ENCODE measurements at regions not wholly inside any gene's neighbourhood (a gene's known extent, or its start where the extent isn't known, plus 50 kb on each side); places are given as distances from the start of the nearest gene placed in this dataset.

DNA sequence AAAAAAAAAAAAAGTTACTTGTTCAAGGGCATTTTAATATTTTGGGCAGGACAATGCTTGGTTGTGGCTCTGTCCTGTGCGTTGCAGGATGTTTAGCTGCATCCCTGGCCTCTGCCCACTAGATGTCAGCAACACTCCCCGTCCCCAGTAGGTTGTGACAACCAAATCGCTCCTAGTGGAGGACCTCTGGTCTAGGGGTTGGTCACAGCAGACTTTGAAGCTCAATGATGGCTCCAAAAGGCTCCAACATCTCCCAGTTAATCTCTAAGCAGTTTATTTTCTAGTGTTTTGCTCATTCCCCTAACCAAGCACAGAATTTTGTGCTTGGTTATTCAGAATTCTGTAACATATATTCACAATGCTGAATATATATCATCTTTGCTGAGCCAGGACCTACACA, 67.0 kb downstream of the CHRNA1 start:
- H4K20me1 ChIP-seq (ENCODE audit: insufficient read depth, low read length) = no peaks in the 10 kb centered on the region
- no peak overlapping the region for H3K9ac ChIP-seq (ENCODE audit: low read length)
- no peaks in the 10 kb centered on the region for H3K36me3 ChIP-seq (replicated peaks; ENCODE audit: low read depth, low read length)
- peak overlapping the region; percentile 24 for H3K4me2 ChIP-seq (ENCODE audit: low read length)
- peak overlapping the region; percentile 74 for H2AFZ ChIP-seq (ENCODE audit: low read depth, low read length)
- H3K27ac ChIP-seq (ENCODE audit: low read length) = no peak overlapping the region
- H3K9me3 ChIP-seq (ENCODE audit: insufficient read depth, low read length) = no peaks in the 10 kb centered on the region
- H3K4me3 ChIP-seq (ENCODE audit: low read length) = no peak overlapping the region
- H3K4me1 ChIP-seq (ENCODE audit: low read length) = peaks cover 6% of the 10 kb centered on the region; the same call in 1 of the 2 replicates
- TF ChIP-seq, protein P1, sequence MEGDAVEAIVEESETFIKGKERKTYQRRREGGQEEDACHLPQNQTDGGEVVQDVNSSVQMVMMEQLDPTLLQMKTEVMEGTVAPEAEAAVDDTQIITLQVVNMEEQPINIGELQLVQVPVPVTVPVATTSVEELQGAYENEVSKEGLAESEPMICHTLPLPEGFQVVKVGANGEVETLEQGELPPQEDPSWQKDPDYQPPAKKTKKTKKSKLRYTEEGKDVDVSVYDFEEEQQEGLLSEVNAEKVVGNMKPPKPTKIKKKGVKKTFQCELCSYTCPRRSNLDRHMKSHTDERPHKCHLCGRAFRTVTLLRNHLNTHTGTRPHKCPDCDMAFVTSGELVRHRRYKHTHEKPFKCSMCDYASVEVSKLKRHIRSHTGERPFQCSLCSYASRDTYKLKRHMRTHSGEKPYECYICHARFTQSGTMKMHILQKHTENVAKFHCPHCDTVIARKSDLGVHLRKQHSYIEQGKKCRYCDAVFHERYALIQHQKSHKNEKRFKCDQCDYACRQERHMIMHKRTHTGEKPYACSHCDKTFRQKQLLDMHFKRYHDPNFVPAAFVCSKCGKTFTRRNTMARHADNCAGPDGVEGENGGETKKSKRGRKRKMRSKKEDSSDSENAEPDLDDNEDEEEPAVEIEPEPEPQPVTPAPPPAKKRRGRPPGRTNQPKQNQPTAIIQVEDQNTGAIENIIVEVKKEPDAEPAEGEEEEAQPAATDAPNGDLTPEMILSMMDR (IDR thresholded peaks at IDR 0.05; ENCODE audit: low read depth, low read length) = peak; percentile 84
- no peak for TF ChIP-seq EZH2phosphoT487 (IDR thresholded peaks at IDR 0.05; ENCODE audit: low read depth)
- peaks cover 19% of the 10 kb centered on the region for H3K27me3 ChIP-seq (ENCODE audit: low read depth, low read length)
- no peaks in the 10 kb centered on the region for H3K79me2 ChIP-seq (ENCODE audit: low read length)

DNA sequence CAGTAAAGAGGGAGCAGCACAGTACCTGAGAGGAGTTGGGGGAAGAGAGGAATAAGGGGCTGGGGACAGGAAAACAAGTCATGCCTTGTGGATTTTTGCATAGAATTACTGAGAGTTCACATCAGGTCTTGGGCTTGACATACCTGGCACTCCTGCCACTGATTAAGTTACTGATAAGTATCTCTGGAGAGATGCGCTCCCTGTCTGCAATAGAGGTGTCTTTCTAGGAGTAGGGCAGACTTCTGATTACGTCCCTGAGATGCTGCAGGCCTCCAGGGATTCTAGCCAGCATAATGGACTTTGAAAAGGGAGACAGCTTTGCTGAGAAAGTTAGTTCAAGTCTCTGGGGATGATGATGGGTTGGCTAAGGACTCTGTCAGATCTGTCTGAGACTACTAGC, 69.4 kb downstream of the CHRNA1 start:
- Histone ChIP-seq H3K4me1 (ENCODE audit: low read length) (peaks cover 3% of the 10 kb centered on the region; the same call in 1 of the 2 replicates), H3K9ac (ENCODE audit: low read length) (no peak overlapping the region), H3K9me3 (ENCODE audit: insufficient read depth, low read length) (no peaks in the 10 kb centered on the region), H3K4me3 (ENCODE audit: low read length) (no peak overlapping the region), H2AFZ (ENCODE audit: low read depth, low read length) (no peak overlapping the region), H3K27me3 (ENCODE audit: low read depth, low read length) (peaks cover 19% of the 10 kb centered on the region), H3K79me2 (ENCODE audit: low read length) (no peaks in the 10 kb centered on the region), H3K27ac (ENCODE audit: low read length) (no peak overlapping the region), H3K36me3 (replicated peaks; ENCODE audit: low read depth, low read length) (no peaks in the 10 kb centered on the region), H3K4me2 (ENCODE audit: low read length) (no peak overlapping the region), H4K20me1 (ENCODE audit: insufficient read depth, low read length) (no peaks in the 10 kb centered on the region)
- TF ChIP-seq, protein P1 (IDR thresholded peaks at IDR 0.05; ENCODE audit: low read depth, low read length) = no peak

DNA sequence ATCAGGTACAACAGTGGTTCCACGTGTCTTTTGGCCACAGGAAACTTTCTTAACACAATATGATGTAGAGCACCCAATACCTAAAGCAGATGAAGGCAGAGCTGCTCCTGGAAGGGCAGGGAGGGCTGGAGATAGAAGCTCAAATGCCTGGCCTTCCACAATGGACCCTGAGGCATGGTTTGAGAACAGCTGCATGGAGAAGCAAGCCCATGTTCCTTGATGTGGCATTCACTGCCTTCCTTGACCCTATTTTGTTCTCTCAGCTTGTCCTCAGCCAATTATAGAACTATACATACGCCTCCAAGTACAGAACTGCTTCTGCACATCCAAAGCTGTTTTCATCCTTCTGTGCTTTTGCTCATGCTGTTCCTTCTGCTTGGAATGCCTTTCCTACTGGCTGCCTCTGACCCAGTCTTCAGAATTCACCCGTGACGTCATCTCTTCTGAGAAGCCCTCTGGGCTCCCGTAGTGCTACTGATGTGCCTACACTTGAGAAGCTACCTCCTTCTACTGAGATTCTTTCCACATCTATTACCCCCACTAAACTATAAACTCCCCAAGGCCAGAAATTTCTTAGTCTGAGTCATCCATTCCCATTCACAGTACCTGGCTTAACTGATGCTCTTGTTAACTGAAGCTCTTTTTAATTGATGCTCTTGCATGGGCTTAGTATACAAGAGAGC, 69.9 kb downstream of the CHRNA1 start:
- Histone ChIP-seq H3K9ac (ENCODE audit: low read length) (no peak overlapping the region), H4K20me1 (ENCODE audit: insufficient read depth, low read length) (no peaks in the 10 kb centered on the region), H3K27ac (ENCODE audit: low read length) (no peak overlapping the region), H3K4me1 (ENCODE audit: low read length) (peaks cover 3% of the 10 kb centered on the region; the same call in 1 of the 2 replicates), H3K4me3 (ENCODE audit: low read length) (no peak overlapping the region), H3K9me3 (ENCODE audit: insufficient read depth, low read length) (no peaks in the 10 kb centered on the region), H3K36me3 (replicated peaks; ENCODE audit: low read depth, low read length) (no peaks in the 10 kb centered on the region), H3K4me2 (ENCODE audit: low read length) (no peak overlapping the region), H3K27me3 (ENCODE audit: low read depth, low read length) (peaks cover 19% of the 10 kb centered on the region), H2AFZ (ENCODE audit: low read depth, low read length) (no peak overlapping the region), H3K79me2 (ENCODE audit: low read length) (no peaks in the 10 kb centered on the region)
- TF ChIP-seq EZH2phosphoT487 (IDR thresholded peaks at IDR 0.05; ENCODE audit: low read depth) = no peak
- TF ChIP-seq, protein P1 (IDR thresholded peaks at IDR 0.05; ENCODE audit: low read depth, low read length) = no peak

DNA sequence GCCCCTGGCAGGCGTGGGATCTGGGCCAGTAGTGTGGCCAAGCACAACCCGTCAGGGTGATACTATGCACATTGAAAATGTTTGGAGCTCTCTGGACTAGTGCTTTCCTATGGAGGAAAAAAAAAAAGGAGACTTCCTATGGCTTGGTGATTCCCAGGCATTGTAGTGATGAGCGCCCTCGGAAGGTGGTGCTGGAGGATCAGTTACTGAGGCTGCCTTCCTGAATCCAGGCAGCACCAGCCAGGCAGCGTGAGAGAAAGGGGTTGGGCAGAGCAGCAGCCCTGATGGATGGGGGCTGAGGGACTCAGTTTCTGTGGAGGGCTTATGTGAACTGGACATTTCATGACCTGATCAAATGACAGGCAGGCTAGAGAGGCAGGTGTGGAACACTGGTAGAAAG, 70.9 kb downstream of the CHRNA1 start:
- H3K4me3 ChIP-seq (ENCODE audit: low read length) = no peak overlapping the region
- H4K20me1 ChIP-seq (ENCODE audit: insufficient read depth, low read length) = no peaks in the 10 kb centered on the region
- H3K4me2 ChIP-seq (ENCODE audit: low read length) = no peak overlapping the region
- H3K4me1 ChIP-seq (ENCODE audit: low read length) = peaks cover 6% of the 10 kb centered on the region
- no peak overlapping the region for H3K9ac ChIP-seq (ENCODE audit: low read length)
- no peaks in the 10 kb centered on the region for H3K36me3 ChIP-seq (replicated peaks; ENCODE audit: low read depth, low read length)
- no peak overlapping the region for H2AFZ ChIP-seq (ENCODE audit: low read depth, low read length)
- H3K27me3 ChIP-seq (ENCODE audit: low read depth, low read length) = peaks cover 19% of the 10 kb centered on the region
- H3K27ac ChIP-seq (ENCODE audit: low read length) = no peak overlapping the region
- TF ChIP-seq, protein P1 (IDR thresholded peaks at IDR 0.05; ENCODE audit: low read depth, low read length) = no peak
- TF ChIP-seq EZH2phosphoT487 (IDR thresholded peaks at IDR 0.05; ENCODE audit: low read depth) = no peak
- H3K79me2 ChIP-seq (ENCODE audit: low read length) = no peaks in the 10 kb centered on the region
- no peaks in the 10 kb centered on the region for H3K9me3 ChIP-seq (ENCODE audit: insufficient read depth, low read length)
